ENCODE measurements at regions not wholly inside any gene's neighbourhood (a gene's known extent, or its start where the extent isn't known, plus 50 kb on each side); places are given as distances from the start of the nearest gene placed in this dataset.

GRCh38 chr17:45703348-45703747 lies 80.8 kb upstream of the CRHR1 start:
- TF ChIP-seq POLR2A (IDR thresholded peaks at IDR 0.05; ENCODE audit: extremely low read depth, insufficient read length) = no peak
- TF ChIP-seq, protein P1, sequence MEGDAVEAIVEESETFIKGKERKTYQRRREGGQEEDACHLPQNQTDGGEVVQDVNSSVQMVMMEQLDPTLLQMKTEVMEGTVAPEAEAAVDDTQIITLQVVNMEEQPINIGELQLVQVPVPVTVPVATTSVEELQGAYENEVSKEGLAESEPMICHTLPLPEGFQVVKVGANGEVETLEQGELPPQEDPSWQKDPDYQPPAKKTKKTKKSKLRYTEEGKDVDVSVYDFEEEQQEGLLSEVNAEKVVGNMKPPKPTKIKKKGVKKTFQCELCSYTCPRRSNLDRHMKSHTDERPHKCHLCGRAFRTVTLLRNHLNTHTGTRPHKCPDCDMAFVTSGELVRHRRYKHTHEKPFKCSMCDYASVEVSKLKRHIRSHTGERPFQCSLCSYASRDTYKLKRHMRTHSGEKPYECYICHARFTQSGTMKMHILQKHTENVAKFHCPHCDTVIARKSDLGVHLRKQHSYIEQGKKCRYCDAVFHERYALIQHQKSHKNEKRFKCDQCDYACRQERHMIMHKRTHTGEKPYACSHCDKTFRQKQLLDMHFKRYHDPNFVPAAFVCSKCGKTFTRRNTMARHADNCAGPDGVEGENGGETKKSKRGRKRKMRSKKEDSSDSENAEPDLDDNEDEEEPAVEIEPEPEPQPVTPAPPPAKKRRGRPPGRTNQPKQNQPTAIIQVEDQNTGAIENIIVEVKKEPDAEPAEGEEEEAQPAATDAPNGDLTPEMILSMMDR (IDR thresholded peaks at IDR 0.05; ENCODE audit: low read depth, low read length) = no peak
